H1 (cell line): ENCODE measurements at regions not wholly inside any gene's neighbourhood (a gene's known extent, or its start where the extent isn't known, plus 50 kb on each side); places are given as distances from the start of the nearest gene placed in this dataset.

Experiments used
- EZH2 ChIP-seq: fragments of 200-600 bp; sonication (generic); IDR thresholded peaks from 2 replicates; pipeline ENCODE4 v1.7.1; 2012; ENCODE audit warnings: low read depth, mild to moderate bottlenecking, moderate library complexity, low read length, inconsistent platforms; ENCODE audit not compliant: severe bottlenecking
- SIN3A ChIP-seq, 2 experiments: IDR thresholded peaks in 1 of 2; conservative IDR thresholded peaks in 1 of 2; 2 replicates each; pipeline ENCODE4 v1.6.1; 2011 to 2012; ENCODE audit warnings: low read length in 2 of 2, improper control_type of control experiment in 1 of 2, low read depth in 1 of 2, mild to moderate bottlenecking in 1 of 2
- SIX5 ChIP-seq: IDR thresholded peaks from 2 replicates; pipeline ENCODE4 v1.6.1; 2011; ENCODE audit warnings: mild to moderate bottlenecking, low read depth, low read length
- SRF ChIP-seq: IDR thresholded peaks from 2 replicates; pipeline ENCODE4 v1.6.1; 2011; ENCODE audit warnings: mild to moderate bottlenecking, low read depth, low read length, moderate library complexity
- TBP ChIP-seq: IDR thresholded peaks from 2 replicates; pipeline ENCODE4 v1.6.1; 2011; ENCODE audit warnings: low read depth, low read length, improper control_type of control experiment
- TF ChIP-seq, protein P1 (sequence below): fragments of 300-600 bp; sonication (generic); IDR thresholded peaks from 2 replicates; pipeline ENCODE4 v1.7.1; 2012; ENCODE audit warnings: low read length, moderate library complexity, mild to moderate bottlenecking, inconsistent platforms; ENCODE audit not compliant: insufficient replicate concordance

DNA sequence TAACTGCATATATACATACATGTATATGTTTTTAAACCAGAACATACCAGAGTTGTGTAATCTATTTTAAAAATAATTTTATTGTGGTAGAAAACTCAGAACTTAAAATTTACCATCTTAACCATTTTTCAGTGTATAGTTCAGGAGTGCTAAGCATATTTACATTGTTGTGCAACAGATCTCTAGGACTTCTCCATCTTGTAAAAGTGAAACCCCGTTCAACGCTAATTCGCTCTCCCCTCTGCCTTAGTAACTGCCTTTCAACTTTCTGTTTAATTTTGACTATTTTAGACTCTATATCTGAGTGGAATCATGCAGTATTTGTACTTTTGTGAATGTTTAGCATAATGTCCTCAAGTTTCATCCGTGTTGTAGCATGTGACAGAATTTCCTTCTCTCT is 51.8 kb upstream of the SSR3 start (continued):
- TF ChIP-seq, protein P1, sequence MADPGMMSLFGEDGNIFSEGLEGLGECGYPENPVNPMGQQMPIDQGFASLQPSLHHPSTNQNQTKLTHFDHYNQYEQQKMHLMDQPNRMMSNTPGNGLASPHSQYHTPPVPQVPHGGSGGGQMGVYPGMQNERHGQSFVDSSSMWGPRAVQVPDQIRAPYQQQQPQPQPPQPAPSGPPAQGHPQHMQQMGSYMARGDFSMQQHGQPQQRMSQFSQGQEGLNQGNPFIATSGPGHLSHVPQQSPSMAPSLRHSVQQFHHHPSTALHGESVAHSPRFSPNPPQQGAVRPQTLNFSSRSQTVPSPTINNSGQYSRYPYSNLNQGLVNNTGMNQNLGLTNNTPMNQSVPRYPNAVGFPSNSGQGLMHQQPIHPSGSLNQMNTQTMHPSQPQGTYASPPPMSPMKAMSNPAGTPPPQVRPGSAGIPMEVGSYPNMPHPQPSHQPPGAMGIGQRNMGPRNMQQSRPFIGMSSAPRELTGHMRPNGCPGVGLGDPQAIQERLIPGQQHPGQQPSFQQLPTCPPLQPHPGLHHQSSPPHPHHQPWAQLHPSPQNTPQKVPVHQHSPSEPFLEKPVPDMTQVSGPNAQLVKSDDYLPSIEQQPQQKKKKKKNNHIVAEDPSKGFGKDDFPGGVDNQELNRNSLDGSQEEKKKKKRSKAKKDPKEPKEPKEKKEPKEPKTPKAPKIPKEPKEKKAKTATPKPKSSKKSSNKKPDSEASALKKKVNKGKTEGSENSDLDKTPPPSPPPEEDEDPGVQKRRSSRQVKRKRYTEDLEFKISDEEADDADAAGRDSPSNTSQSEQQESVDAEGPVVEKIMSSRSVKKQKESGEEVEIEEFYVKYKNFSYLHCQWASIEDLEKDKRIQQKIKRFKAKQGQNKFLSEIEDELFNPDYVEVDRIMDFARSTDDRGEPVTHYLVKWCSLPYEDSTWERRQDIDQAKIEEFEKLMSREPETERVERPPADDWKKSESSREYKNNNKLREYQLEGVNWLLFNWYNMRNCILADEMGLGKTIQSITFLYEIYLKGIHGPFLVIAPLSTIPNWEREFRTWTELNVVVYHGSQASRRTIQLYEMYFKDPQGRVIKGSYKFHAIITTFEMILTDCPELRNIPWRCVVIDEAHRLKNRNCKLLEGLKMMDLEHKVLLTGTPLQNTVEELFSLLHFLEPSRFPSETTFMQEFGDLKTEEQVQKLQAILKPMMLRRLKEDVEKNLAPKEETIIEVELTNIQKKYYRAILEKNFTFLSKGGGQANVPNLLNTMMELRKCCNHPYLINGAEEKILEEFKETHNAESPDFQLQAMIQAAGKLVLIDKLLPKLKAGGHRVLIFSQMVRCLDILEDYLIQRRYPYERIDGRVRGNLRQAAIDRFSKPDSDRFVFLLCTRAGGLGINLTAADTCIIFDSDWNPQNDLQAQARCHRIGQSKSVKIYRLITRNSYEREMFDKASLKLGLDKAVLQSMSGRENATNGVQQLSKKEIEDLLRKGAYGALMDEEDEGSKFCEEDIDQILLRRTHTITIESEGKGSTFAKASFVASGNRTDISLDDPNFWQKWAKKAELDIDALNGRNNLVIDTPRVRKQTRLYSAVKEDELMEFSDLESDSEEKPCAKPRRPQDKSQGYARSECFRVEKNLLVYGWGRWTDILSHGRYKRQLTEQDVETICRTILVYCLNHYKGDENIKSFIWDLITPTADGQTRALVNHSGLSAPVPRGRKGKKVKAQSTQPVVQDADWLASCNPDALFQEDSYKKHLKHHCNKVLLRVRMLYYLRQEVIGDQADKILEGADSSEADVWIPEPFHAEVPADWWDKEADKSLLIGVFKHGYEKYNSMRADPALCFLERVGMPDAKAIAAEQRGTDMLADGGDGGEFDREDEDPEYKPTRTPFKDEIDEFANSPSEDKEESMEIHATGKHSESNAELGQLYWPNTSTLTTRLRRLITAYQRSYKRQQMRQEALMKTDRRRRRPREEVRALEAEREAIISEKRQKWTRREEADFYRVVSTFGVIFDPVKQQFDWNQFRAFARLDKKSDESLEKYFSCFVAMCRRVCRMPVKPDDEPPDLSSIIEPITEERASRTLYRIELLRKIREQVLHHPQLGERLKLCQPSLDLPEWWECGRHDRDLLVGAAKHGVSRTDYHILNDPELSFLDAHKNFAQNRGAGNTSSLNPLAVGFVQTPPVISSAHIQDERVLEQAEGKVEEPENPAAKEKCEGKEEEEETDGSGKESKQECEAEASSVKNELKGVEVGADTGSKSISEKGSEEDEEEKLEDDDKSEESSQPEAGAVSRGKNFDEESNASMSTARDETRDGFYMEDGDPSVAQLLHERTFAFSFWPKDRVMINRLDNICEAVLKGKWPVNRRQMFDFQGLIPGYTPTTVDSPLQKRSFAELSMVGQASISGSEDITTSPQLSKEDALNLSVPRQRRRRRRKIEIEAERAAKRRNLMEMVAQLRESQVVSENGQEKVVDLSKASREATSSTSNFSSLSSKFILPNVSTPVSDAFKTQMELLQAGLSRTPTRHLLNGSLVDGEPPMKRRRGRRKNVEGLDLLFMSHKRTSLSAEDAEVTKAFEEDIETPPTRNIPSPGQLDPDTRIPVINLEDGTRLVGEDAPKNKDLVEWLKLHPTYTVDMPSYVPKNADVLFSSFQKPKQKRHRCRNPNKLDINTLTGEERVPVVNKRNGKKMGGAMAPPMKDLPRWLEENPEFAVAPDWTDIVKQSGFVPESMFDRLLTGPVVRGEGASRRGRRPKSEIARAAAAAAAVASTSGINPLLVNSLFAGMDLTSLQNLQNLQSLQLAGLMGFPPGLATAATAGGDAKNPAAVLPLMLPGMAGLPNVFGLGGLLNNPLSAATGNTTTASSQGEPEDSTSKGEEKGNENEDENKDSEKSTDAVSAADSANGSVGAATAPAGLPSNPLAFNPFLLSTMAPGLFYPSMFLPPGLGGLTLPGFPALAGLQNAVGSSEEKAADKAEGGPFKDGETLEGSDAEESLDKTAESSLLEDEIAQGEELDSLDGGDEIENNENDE: no peak
- TF ChIP-seq EZH2 (no peak), SIX5 (no peak), TBP (no peak), SRF (no peak), SIN3A (conservative IDR thresholded peaks at IDR 0.05 in 1 of 2, IDR thresholded peaks at IDR 0.05 in 1 of 2; ENCODE audit: low read depth in 1 of 2, low read length in 2 of 2) (no peak)
